GM12872 (cell line): ENCODE measurements at regions not wholly inside any gene's neighbourhood (a gene's known extent, or its start where the extent isn't known, plus 50 kb on each side); places are given as distances from the start of the nearest gene placed in this dataset.

ENCODE experiments used
- CTCF ChIP-seq: IDR thresholded peaks from 3 replicates; pipeline ENCODE4 v1.5.1; 2011; ENCODE audit warnings: low read depth, mild to moderate bottlenecking, low read length, moderate library complexity; ENCODE audit not compliant: insufficient read depth

- TF ChIP-seq CTCF: no peak
Measured at GRCh38 chr14:53609009-53609408, 347.6 kb downstream of the BMP4 start.

- TF ChIP-seq CTCF: no peak
Measured at GRCh38 chr14:53608369-53608768, 348.3 kb downstream of the BMP4 start.

- TF ChIP-seq CTCF: no peak
Measured at GRCh38 chr14:53606203-53606602, 350.4 kb downstream of the BMP4 start.

- no peak for TF ChIP-seq CTCF
Measured at GRCh38 chr14:53605562-53605961, 351.1 kb downstream of the BMP4 start.

- TF ChIP-seq CTCF: no peak
Measured at GRCh38 chr14:53603994-53604393, 352.6 kb downstream of the BMP4 start.

GRCh38 chr14:53601409-53601808 is 355.2 kb downstream of the BMP4 start:
- no peak for TF ChIP-seq CTCF

- no peak for TF ChIP-seq CTCF
Measured at GRCh38 chr14:53599221-53599945, 357.2 kb downstream of the BMP4 start.
